ENCODE measurements at regions not wholly inside any gene's neighbourhood (a gene's known extent, or its start where the extent isn't known, plus 50 kb on each side); places are given as distances from the start of the nearest gene placed in this dataset.

GRCh38 chr1:47562147-47562546, 124.3 kb downstream of the FOXD2 start:
- H3K4me3 ChIP-seq (ENCODE audit: low read length) = no peak overlapping the region
- no peak for DNase-seq
- no peaks in the 10 kb centered on the region for H3K36me3 ChIP-seq (ENCODE audit: control insufficient read depth, insufficient read depth, low read length)
- H3K9me3 ChIP-seq (ENCODE audit: control insufficient read depth, insufficient read depth, low read length) = no peaks in the 10 kb centered on the region
- no peaks in the 10 kb centered on the region for H3K9me3 Mint-ChIP-seq
- H3K27me3 Mint-ChIP-seq (ENCODE audit: low read depth in 2 of 2) = peaks cover 0 to 6% of the 10 kb centered on the region in 2 donors
- TF ChIP-seq, protein P1, sequence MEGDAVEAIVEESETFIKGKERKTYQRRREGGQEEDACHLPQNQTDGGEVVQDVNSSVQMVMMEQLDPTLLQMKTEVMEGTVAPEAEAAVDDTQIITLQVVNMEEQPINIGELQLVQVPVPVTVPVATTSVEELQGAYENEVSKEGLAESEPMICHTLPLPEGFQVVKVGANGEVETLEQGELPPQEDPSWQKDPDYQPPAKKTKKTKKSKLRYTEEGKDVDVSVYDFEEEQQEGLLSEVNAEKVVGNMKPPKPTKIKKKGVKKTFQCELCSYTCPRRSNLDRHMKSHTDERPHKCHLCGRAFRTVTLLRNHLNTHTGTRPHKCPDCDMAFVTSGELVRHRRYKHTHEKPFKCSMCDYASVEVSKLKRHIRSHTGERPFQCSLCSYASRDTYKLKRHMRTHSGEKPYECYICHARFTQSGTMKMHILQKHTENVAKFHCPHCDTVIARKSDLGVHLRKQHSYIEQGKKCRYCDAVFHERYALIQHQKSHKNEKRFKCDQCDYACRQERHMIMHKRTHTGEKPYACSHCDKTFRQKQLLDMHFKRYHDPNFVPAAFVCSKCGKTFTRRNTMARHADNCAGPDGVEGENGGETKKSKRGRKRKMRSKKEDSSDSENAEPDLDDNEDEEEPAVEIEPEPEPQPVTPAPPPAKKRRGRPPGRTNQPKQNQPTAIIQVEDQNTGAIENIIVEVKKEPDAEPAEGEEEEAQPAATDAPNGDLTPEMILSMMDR (IDR thresholded peaks at IDR 0.05) = no peak
- peaks cover 0 to 10% of the 10 kb centered on the region in 2 donors for H3K4me1 Mint-ChIP-seq
- no peak overlapping the region for H3K4me3 Mint-ChIP-seq
- no peak for ATAC-seq
- intact Hi-C loops (cut with micrococcal nuclease) = no loop called here
- H3K4me1 ChIP-seq (ENCODE audit: control insufficient read depth, insufficient read depth, low read length) = no peaks in the 10 kb centered on the region
- no peaks in the 10 kb centered on the region for H3K36me3 Mint-ChIP-seq
- H3K27me3 ChIP-seq (ENCODE audit: control insufficient read depth, insufficient read depth, low read length) = no peaks in the 10 kb centered on the region
- WGBS (ENCODE audit: insufficient coverage) = no CpG with 5 or more reads among the region's 1 CpG
- no peak overlapping the region for H3K27ac ChIP-seq (ENCODE audit: low read length)
- H3K27ac Mint-ChIP-seq = no peak overlapping the region

GRCh38 chr1:47562799-47563198, 125.0 kb downstream of the FOXD2 start:
- no peaks in the 10 kb centered on the region for H3K9me3 ChIP-seq (ENCODE audit: control insufficient read depth, insufficient read depth, low read length)
- 95% methylated on average over 1 of the region's 1 CpG for WGBS (ENCODE audit: insufficient coverage)
- no peak for ATAC-seq
- DNase-seq = no peak
- H3K27ac Mint-ChIP-seq = no peak overlapping the region
- H3K4me3 ChIP-seq (ENCODE audit: low read length) = no peak overlapping the region
- H3K36me3 ChIP-seq (ENCODE audit: control insufficient read depth, insufficient read depth, low read length) = no peaks in the 10 kb centered on the region
- TF ChIP-seq, protein P1 (IDR thresholded peaks at IDR 0.05) = no peak
- H3K27me3 ChIP-seq (ENCODE audit: control insufficient read depth, insufficient read depth, low read length) = no peaks in the 10 kb centered on the region
- intact Hi-C loops (cut with micrococcal nuclease) = no loop called here
- H3K4me1 ChIP-seq (ENCODE audit: control insufficient read depth, insufficient read depth, low read length) = no peaks in the 10 kb centered on the region
- no peak overlapping the region for H3K4me3 Mint-ChIP-seq
- no peaks in the 10 kb centered on the region for H3K36me3 Mint-ChIP-seq
- peaks cover 0 to 3% of the 10 kb centered on the region in 2 donors for H3K27me3 Mint-ChIP-seq (ENCODE audit: low read depth in 2 of 2)
- no peaks in the 10 kb centered on the region for H3K9me3 Mint-ChIP-seq
- H3K27ac ChIP-seq (ENCODE audit: low read length) = no peak overlapping the region
- H3K4me1 Mint-ChIP-seq = peaks cover 0 to 10% of the 10 kb centered on the region in 2 donors

DNA sequence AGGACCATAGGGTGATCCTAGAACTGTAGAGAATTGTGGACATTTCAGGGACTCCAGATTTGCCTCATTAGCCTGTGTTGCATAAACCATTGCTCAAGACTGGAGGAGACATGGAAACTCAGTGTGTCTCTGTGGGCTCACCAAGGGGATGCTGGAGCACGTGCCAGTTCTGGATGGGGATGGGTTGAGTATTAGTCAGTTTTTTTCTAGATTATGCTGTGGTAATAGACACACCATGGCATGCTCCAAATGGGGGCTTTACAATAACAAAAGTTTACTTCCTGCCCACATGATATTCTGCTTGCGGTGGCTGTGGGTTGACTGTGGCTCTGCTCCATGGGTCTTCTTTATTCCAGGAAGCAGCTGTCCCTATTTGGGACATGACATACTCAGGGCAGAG, 125.4 kb downstream of the FOXD2 start:
- H3K4me3 ChIP-seq (ENCODE audit: low read length) = no peak overlapping the region
- H3K27me3 ChIP-seq (ENCODE audit: control insufficient read depth, insufficient read depth, low read length) = no peaks in the 10 kb centered on the region
- no peaks in the 10 kb centered on the region for H3K9me3 ChIP-seq (ENCODE audit: control insufficient read depth, insufficient read depth, low read length)
- H3K36me3 Mint-ChIP-seq = no peaks in the 10 kb centered on the region
- ATAC-seq (no peak), DNase-seq (no peak)
- peaks cover 0 to 10% of the 10 kb centered on the region in 2 donors for H3K4me1 Mint-ChIP-seq
- no peaks in the 10 kb centered on the region for H3K4me1 ChIP-seq (ENCODE audit: control insufficient read depth, insufficient read depth, low read length)
- H3K9me3 Mint-ChIP-seq = no peaks in the 10 kb centered on the region
- no peaks in the 10 kb centered on the region for H3K36me3 ChIP-seq (ENCODE audit: control insufficient read depth, insufficient read depth, low read length)
- peaks cover 0 to 3% of the 10 kb centered on the region in 2 donors for H3K27me3 Mint-ChIP-seq (ENCODE audit: low read depth in 2 of 2)
- WGBS (ENCODE audit: insufficient coverage) = 15% methylated on average over 2 of the region's 2 CpGs
- TF ChIP-seq, protein P1 (IDR thresholded peaks at IDR 0.05) = no peak
- H3K4me3 Mint-ChIP-seq = no peak overlapping the region
- H3K27ac ChIP-seq (ENCODE audit: low read length) = no peak overlapping the region
- intact Hi-C loops (cut with micrococcal nuclease) = no loop called here
- H3K27ac Mint-ChIP-seq = no peak overlapping the region

GRCh38 chr1:47564570-47564969, 126.7 kb downstream of the FOXD2 start:
- Mint-ChIP-seq H3K4me3 (no peak overlapping the region), H3K36me3 (no peaks in the 10 kb centered on the region), H3K27ac (no peak overlapping the region), H3K27me3 (ENCODE audit: low read depth in 2 of 2) (peaks cover 0 to 2% of the 10 kb centered on the region in 2 donors), H3K4me1 (peaks cover 0 to 10% of the 10 kb centered on the region in 2 donors), H3K9me3 (no peaks in the 10 kb centered on the region)
- Histone ChIP-seq H3K27me3 (ENCODE audit: control insufficient read depth, insufficient read depth, low read length) (no peaks in the 10 kb centered on the region), H3K27ac (ENCODE audit: low read length) (no peak overlapping the region), H3K9me3 (ENCODE audit: control insufficient read depth, insufficient read depth, low read length) (no peaks in the 10 kb centered on the region), H3K36me3 (ENCODE audit: control insufficient read depth, insufficient read depth, low read length) (no peaks in the 10 kb centered on the region), H3K4me1 (ENCODE audit: control insufficient read depth, insufficient read depth, low read length) (no peaks in the 10 kb centered on the region), H3K4me3 (ENCODE audit: low read length) (no peak overlapping the region)
- no peak for DNase-seq
- ATAC-seq = no peak
- intact Hi-C loops (cut with micrococcal nuclease) = no loop called here
- TF ChIP-seq, protein P1 (IDR thresholded peaks at IDR 0.05) = no peak
